LHCN-M2 (cell line): ENCODE measurements at regions not wholly inside any gene's neighbourhood (a gene's known extent, or its start where the extent isn't known, plus 50 kb on each side); places are given as distances from the start of the nearest gene placed in this dataset.
"Not testable (repeated sequence)": the region's sequence is repeated elsewhere in the genome, so short reads cannot be mapped to it uniquely, and the experiment has no call there.

Experiments used
- DNase-seq: peaks from one replicate; pipeline ENCODE4 v3.0.0-alpha.2; 2012; ENCODE audit warnings: low read depth

DNA sequence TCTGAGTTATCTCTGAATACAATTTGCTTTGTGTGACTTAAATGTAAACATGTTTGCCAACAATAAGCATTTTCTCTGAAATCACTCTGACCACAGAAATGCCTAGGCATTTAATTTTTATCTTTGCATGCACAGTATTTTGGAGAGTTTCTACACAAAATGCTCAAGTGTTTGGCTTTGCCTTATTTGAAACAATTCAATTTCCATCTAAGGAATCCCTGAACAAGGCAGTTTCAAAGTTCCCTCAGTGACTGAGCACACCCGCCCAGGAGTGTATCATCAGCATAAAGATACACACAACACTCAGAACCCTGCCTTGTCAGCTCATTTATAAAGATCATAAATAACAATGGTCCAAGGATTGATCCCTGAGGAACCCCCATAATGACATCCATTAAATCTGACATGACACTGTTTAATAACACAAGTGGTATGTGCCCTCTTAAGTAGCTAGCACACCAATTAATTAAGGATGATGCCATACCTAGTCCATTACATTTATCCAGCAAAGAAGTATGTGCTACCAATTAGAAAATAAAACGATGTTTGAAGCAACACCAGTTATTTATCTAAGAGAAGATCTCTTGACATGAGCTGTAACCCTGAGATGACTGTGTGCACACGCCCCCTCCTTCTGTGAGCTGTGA, 585.8 kb downstream of the ADGRL2 start:
- DNase-seq, result no peak

- DNase-seq, result no peak
Measured at GRCh38 chr1:82384776-82385175, 584.0 kb downstream of the ADGRL2 start.

DNA sequence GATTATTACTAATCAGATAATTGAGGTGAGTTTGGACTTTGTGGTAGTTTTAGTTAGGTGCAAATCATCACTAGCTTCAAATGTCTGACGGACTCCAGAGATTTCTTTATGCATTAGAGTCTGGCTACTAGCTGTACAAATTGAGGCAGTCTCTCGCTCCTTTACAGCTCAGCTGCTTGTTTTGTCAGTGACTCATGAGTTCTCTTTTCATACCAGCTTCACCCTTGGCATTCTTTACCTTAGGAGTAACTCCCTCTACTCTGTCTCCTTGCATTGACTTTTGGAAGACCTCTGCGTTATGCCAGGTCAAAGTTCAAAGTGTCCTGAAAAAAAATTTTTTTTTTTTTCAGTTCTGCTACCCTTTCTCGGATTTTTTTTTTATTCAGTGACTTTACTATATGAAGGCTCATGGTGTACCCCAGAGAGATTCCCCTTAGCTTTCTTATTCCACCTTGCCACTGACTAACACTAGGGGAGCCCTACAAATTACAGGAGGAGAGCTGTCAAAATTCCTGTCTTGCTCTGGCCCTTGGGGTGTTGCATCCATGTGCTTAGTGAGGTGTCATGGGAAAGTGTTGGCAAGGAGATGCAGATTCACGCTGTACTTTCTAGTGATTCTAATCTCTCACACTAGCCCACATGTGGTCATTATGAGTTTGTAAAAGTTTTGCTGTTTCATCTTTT, 576.6 kb downstream of the ADGRL2 start:
- DNase-seq, result peak; percentile 37

GRCh38 chr1:82373710-82374109, 573.0 kb downstream of the ADGRL2 start:
- DNase-seq, result no peak

- no peak for DNase-seq
Measured at GRCh38 chr1:82371844-82372498, 571.2 kb downstream of the ADGRL2 start.

DNA sequence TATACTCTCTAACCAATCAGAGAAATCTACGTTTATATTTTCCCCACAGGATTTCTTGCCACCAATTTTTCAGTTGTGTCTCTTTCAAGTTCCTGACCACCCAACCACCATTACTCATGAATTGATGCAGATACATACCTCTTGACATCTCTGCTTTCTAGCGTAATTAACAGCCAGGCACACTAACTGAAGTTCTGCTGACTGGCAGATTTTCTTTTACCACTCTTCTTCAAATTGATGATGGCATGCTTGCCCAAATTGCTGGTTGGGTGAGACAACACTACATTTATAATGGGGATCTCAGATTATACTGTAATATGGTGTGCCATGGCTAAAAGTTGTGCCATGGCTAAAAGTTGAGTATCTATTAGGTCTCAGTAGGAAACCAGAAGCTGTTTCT, 566.7 kb downstream of the ADGRL2 start:
- DNase-seq, result no peak

GRCh38 chr1:82366689-82367088, 566.0 kb downstream of the ADGRL2 start:
- DNase-seq, result no peak

GRCh38 chr1:82359541-82359940, 558.8 kb downstream of the ADGRL2 start:
- DNase-seq, result not testable (repeated sequence)

- DNase-seq, result not testable (repeated sequence)
Measured at GRCh38 chr1:82358706-82359105, 558.0 kb downstream of the ADGRL2 start.

DNA sequence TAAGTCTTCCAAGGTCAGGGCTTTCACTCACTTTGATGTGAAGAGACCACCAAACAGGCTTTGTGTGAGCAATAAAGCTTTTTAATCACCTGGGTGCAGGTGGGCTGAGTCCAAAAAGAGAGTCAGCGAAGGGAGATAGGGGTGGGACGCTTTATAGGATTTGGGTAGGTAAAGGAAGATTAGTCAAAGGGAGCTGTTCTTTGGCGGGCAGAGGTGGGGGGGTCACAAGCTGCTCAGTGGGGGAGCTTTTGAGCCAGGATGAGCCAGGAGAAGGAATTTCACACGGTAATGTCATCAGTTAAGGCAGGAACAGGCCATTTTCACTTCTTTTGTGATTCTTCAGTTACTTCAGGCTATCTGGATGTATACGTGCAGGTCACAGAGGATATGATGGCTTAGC, 553.8 kb downstream of the ADGRL2 start:
- not testable (repeated sequence) for DNase-seq

- DNase-seq, result no peak
Measured at GRCh38 chr1:82348487-82348886, 547.8 kb downstream of the ADGRL2 start.

GRCh38 chr1:82346141-82346540, 545.4 kb downstream of the ADGRL2 start:
- no peak for DNase-seq

GRCh38 chr1:82343381-82343780, 542.6 kb downstream of the ADGRL2 start:
- no peak for DNase-seq

GRCh38 chr1:82337635-82338034, 536.9 kb downstream of the ADGRL2 start:
- no peak for DNase-seq

DNA sequence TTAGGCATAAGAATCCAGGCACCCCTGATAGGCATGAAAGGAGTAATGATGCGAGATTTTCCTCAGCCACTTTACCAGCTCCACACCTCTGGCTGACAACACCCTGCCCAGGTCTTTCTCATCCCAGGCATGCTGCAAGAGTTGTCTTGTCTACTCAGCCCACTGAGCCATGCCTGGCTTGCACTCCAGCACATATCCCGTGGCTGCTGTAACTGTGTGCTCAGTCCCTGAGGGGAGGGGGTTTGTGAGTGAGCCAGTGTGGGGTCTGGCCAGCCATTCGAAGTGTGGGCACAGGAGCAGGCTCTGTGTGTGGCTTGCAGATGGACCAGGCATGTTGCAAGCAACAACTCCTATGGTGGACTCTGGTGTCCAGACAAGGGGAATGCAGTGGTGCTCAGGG, 529.6 kb downstream of the ADGRL2 start:
- no peak for DNase-seq

- no peak for DNase-seq
Measured at GRCh38 chr1:82329226-82329625, 528.5 kb downstream of the ADGRL2 start.

DNA sequence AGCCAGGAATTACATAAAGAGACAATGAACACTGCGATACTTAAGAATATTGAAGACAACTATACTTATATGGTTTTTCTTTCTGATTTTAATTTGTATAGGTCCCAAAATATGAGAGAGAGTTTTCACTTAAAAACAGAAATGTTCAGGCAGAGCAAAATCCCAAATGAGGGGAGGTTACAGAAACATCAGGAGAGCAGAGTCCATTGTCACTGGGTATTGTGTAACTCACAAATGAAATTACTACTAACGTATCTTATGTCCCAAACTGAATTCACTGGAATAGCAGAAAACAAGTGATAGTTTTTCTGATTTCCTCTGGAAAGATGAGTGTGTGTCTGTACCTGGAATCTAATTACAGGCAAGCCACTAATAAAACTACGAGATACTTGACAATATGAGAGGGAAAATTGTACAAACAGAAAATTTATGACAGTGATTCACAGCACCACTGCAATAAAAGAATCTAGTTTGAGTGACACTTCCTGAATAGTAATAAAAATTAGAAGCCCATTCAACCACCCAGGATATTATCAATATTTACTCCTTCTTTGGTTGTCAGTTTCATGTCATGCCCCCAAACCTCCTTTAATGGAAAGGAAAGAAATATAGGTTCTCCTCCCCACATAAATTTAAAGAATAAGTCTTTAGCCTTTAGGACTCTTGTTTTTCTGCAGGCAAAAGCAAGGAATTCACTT, 522.6 kb downstream of the ADGRL2 start:
- no peak for DNase-seq

DNA sequence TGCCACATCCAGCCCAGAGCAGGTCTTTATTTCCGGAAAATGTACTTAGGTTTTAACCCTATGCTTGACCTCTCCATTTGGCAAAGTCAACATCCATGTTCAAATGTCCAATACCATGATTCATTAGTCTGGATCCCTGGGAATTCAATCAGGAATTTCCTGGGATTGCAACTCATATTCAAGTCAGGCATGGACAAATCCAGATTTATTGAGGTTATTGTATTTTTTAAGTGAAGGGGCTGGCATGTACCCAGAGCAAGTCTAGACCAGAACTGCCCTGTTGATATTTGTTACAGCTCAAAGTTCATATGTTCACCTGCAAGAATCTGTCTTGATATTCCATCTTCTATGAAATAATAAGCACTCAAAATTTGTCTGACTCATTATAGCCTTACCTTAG, 521.1 kb downstream of the ADGRL2 start:
- DNase-seq, result no peak

- no peak for DNase-seq
Measured at GRCh38 chr1:82319546-82319945, 518.8 kb downstream of the ADGRL2 start.

DNA sequence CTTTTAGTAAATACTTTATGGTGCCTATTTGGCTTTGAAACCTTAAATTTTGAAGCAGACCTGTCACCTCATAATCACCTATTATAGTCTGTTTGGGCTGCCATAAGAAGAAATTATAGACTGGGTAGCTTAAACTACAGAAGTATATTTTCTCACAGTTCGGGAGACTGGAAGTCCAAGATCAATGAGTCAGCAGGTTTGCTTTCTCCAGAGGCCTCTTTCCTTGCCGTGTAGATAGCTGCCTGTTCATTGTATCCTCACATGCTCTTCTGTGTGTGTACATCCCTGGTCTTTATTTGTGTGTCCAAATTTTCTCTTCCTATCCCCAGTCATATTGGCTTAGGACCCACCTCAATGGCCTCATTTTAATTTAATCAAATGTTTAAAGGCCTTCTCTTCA, 518.2 kb downstream of the ADGRL2 start:
- peak; percentile 13 for DNase-seq

DNA sequence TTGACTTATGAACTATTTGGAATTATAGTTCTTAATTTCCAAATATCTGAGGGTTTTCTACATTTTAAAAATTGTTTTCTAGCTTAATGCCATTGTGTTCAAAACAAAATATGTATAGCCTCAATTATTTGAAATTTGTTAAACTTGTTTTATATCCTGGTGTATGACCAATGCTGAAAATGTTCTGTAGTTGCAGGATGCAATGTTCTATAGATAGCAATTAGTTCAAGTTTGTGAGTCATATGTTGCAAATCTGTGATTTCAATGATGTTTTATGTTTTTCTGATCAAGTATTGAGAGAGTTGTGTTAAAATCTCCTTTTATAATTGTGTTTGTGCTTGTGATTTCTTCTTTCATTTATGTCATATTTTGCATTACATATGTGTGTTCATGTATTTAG, 517.5 kb downstream of the ADGRL2 start:
- no peak for DNase-seq

GRCh38 chr1:82317671-82318070, 516.9 kb downstream of the ADGRL2 start:
- DNase-seq, result peak; percentile 19
